ENCODE measurements at regions not wholly inside any gene's neighbourhood (a gene's known extent, or its start where the extent isn't known, plus 50 kb on each side); places are given as distances from the start of the nearest gene placed in this dataset.

GRCh38 chr2:194445226-194445625, 1211.8 kb upstream of the SLC39A10 start:
- no peak for TF ChIP-seq CTCF (conservative IDR thresholded peaks at IDR 0.05; ENCODE audit: low read length)
- TF ChIP-seq EZH2phosphoT487 (IDR thresholded peaks at IDR 0.05; ENCODE audit: borderline replicate concordance), result no peak
